Activated CD4-positive, alpha-beta memory T cell treated with anti-CD3 and anti-CD28 coated beads for 36 hours (primary cell): ENCODE measurements at regions not wholly inside any gene's neighbourhood (a gene's known extent, or its start where the extent isn't known, plus 50 kb on each side); places are given as distances from the start of the nearest gene placed in this dataset.

Experiments used
- CTCF ChIA-PET: fragments of 350-600 bp; sonication (Branson Sonifier 250); formaldehyde crosslinking; loops from one replicate; lab custom pipeline; 2021; ENCODE audit warnings: antibody characterized with exemption, inconsistent platforms; lab: Charles Lee
- POLR2A ChIA-PET: fragments of 350-600 bp; sonication (Branson Sonifier 250); formaldehyde crosslinking; loops from one replicate; lab custom pipeline; 2021; ENCODE audit warnings: antibody characterized with exemption; lab: Charles Lee
- DNase-seq: peaks from one replicate; pipeline ENCODE4 v3.0.0-alpha.2; 2020
- H3K27ac Mint-ChIP-seq: one replicate; pipeline ENCODE4 v1.8.0; 2021; ENCODE audit warnings: mixed read lengths
- H3K27me3 Mint-ChIP-seq: one replicate; pipeline ENCODE4 v1.8.0; 2021; ENCODE audit warnings: mixed read lengths
- H3K36me3 Mint-ChIP-seq: one replicate; pipeline ENCODE4 v1.8.0; 2021; ENCODE audit warnings: mixed read lengths
- H3K4me1 Mint-ChIP-seq: one replicate; pipeline ENCODE4 v1.8.0; 2021; ENCODE audit warnings: low read depth, mixed read lengths
- H3K4me3 Mint-ChIP-seq: one replicate; pipeline ENCODE4 v1.8.0; 2021; ENCODE audit warnings: mild to moderate bottlenecking, mixed read lengths
- H3K9me3 Mint-ChIP-seq: one replicate; pipeline ENCODE4 v1.8.0; 2021; ENCODE audit warnings: mixed read lengths
- intact Hi-C: fragments of 100-400 bp; cut with micrococcal nuclease; formaldehyde crosslinking; loops from one replicate; pipeline ENCODE4 v1.15.1; 2023

- DNase-seq = no peak
- peaks cover 14% of the 10 kb centered on the region for H3K4me1 Mint-ChIP-seq
- intact Hi-C loops = no loop called here
- peaks cover 18% of the 10 kb centered on the region for H3K27me3 Mint-ChIP-seq
- ChIA-PET POLR2A (no interaction called here), CTCF (interaction anchor here (0.9 kb wide), 1 partner anchor 137 kb away, joined by 3 read pairs; no protein-coding TSS in a partner anchor)
- H3K27ac Mint-ChIP-seq = no peak overlapping the region
- no peak overlapping the region for H3K4me3 Mint-ChIP-seq
- H3K36me3 Mint-ChIP-seq = no peaks in the 10 kb centered on the region
- H3K9me3 Mint-ChIP-seq = no peaks in the 10 kb centered on the region
Measured at GRCh38 chr20:51118216-51118615, 95.3 kb upstream of the KCNG1 start.

- intact Hi-C loops = no loop called here
- no peak overlapping the region for H3K27ac Mint-ChIP-seq
- no peaks in the 10 kb centered on the region for H3K9me3 Mint-ChIP-seq
- peaks cover 2% of the 10 kb centered on the region for H3K4me1 Mint-ChIP-seq
- peaks cover 15% of the 10 kb centered on the region for H3K27me3 Mint-ChIP-seq
- DNase-seq = no peak
- ChIA-PET POLR2A (no interaction called here), CTCF (interaction anchor here (0.7 kb wide), 1 partner anchor 102 kb away, joined by 3 read pairs; no protein-coding TSS in a partner anchor)
- no peaks in the 10 kb centered on the region for H3K36me3 Mint-ChIP-seq
- no peak overlapping the region for H3K4me3 Mint-ChIP-seq
Measured at GRCh38 chr20:51116765-51117686, 94.1 kb upstream of the KCNG1 start.

DNA sequence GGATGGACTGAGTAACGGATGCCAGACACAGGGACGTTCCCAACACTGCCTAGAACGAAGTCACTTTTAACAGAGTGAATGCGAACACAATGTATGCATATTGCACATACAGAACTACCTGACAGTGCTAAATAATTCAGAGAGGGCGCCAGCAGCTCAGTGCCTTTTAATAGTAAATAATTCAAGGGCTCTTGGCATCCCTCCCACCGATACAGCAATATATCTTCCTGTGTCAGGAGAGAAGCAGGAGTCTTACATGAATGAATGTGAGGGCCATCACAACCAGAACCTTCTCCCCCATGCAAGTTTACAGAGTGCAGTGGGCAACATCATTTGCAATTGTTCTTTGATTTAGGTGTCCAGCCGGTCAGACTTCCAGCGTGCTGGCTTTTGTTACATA, 88.4 kb upstream of the KCNG1 start:
- no peaks in the 10 kb centered on the region for H3K9me3 Mint-ChIP-seq

DNA sequence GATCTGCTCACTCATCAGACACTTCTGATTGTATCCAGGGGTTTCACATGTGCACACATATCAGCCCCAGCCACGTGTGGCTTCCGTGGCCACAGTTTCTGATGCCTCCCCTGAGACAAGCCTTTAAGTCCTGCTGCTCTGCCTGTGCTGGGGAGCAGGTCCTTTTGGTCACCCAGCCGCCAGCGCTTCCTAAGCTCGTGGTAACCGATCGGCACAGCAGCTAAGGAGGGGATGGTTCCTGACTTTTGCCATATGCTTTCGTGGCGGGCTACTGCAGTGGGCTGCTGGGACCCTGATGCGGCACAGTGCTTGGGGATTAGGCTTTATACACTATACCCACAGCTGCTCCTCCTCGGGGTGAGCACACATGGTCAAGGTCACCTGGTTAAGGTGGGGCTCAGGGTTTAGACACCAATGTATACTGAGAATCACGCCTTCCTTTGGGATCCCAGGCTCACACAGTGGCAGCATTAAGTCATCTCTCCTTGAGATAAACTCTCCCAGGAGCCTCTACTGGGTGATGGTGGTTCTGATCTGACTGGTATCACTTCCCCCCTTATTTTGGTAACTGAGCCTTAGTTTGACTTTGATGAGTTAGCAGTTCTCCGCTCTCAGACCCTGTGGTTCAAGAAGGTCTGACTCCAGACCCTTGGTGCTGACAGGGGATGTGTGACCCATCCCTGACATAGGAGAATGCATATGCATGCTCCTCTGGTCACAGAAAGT, 85.9 kb upstream of the KCNG1 start:
- Mint-ChIP-seq H3K27me3 (peaks cover 17% of the 10 kb centered on the region), H3K36me3 (no peaks in the 10 kb centered on the region), H3K27ac (no peak overlapping the region), H3K9me3 (no peaks in the 10 kb centered on the region), H3K4me1 (no peaks in the 10 kb centered on the region), H3K4me3 (no peak overlapping the region)
- no peak for DNase-seq
- ChIA-PET POLR2A (no interaction called here), CTCF (no interaction called here)
- intact Hi-C loops = no loop called here

More for the DNA sequence above, 88.4 kb upstream of the KCNG1 start:
- ChIA-PET POLR2A (no interaction called here), CTCF (interaction anchor here (0.7 kb wide), 1 partner anchor 130 kb away, joined by 3 read pairs; no protein-coding TSS in a partner anchor)
- Mint-ChIP-seq H3K36me3 (no peaks in the 10 kb centered on the region), H3K27ac (no peak overlapping the region), H3K4me1 (no peaks in the 10 kb centered on the region), H3K4me3 (no peak overlapping the region), H3K27me3 (peaks cover 17% of the 10 kb centered on the region)
- no peak for DNase-seq
- intact Hi-C loops = no loop called here

- Mint-ChIP-seq H3K36me3 (no peaks in the 10 kb centered on the region), H3K4me3 (no peak overlapping the region), H3K27ac (no peak overlapping the region), H3K4me1 (no peaks in the 10 kb centered on the region), H3K27me3 (peaks cover 10% of the 10 kb centered on the region), H3K9me3 (no peaks in the 10 kb centered on the region)
- intact Hi-C loops = no loop called here
- ChIA-PET CTCF (no interaction called here), POLR2A (no interaction called here)
- no peak for DNase-seq
Measured at GRCh38 chr20:51106011-51106410, 83.1 kb upstream of the KCNG1 start.

GRCh38 chr20:51104960-51105920, 82.3 kb upstream of the KCNG1 start:
- Mint-ChIP-seq H3K27ac (no peak overlapping the region), H3K27me3 (peaks cover 5% of the 10 kb centered on the region), H3K9me3 (no peaks in the 10 kb centered on the region), H3K36me3 (no peaks in the 10 kb centered on the region), H3K4me3 (no peak overlapping the region), H3K4me1 (no peaks in the 10 kb centered on the region)
- intact Hi-C loops = no loop called here
- no peak for DNase-seq
- ChIA-PET POLR2A (no interaction called here), CTCF (no interaction called here)

DNA sequence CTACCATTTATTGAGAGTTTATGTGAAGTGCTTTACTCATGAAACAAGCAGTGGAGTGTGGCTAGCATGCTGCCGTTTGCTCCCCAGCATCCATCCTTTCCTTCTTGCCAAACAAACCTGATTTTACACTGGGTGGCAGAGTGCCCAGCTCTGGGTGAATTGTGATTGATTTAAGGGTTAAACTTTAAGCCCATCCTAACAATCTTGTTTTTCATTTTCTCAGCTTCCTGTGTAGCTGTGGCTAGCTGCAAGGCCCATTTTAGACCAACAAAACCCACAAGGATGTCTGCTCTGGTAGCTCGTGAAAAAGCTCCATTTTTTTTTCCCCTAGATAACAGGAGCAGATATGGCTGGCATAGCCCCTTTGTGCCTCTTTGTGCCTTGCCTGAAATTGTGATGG, 77.7 kb upstream of the KCNG1 start:
- no peaks in the 10 kb centered on the region for H3K36me3 Mint-ChIP-seq
- no peaks in the 10 kb centered on the region for H3K4me1 Mint-ChIP-seq
- no peak for DNase-seq
- H3K4me3 Mint-ChIP-seq = no peak overlapping the region
- H3K9me3 Mint-ChIP-seq = no peaks in the 10 kb centered on the region
- intact Hi-C loops = no loop called here
- peaks cover 13% of the 10 kb centered on the region for H3K27me3 Mint-ChIP-seq
- no peak overlapping the region for H3K27ac Mint-ChIP-seq
- ChIA-PET CTCF (interaction anchor here (1.4 to 1.5 kb wide), 2 partner anchors 85 to 113 kb away, joined by 3 to 4 read pairs; no protein-coding TSS in a partner anchor), POLR2A (no interaction called here)

- CTCF ChIA-PET = no interaction called here
- no peaks in the 10 kb centered on the region for H3K4me1 Mint-ChIP-seq
- no peak overlapping the region for H3K4me3 Mint-ChIP-seq
- POLR2A ChIA-PET = no interaction called here
- intact Hi-C loops = no loop called here
- no peaks in the 10 kb centered on the region for H3K9me3 Mint-ChIP-seq
- no peak overlapping the region for H3K27ac Mint-ChIP-seq
- H3K27me3 Mint-ChIP-seq = peaks cover 23% of the 10 kb centered on the region
- no peak for DNase-seq
- no peaks in the 10 kb centered on the region for H3K36me3 Mint-ChIP-seq
Measured at GRCh38 chr20:51098284-51098810, 75.4 kb upstream of the KCNG1 start.

DNA sequence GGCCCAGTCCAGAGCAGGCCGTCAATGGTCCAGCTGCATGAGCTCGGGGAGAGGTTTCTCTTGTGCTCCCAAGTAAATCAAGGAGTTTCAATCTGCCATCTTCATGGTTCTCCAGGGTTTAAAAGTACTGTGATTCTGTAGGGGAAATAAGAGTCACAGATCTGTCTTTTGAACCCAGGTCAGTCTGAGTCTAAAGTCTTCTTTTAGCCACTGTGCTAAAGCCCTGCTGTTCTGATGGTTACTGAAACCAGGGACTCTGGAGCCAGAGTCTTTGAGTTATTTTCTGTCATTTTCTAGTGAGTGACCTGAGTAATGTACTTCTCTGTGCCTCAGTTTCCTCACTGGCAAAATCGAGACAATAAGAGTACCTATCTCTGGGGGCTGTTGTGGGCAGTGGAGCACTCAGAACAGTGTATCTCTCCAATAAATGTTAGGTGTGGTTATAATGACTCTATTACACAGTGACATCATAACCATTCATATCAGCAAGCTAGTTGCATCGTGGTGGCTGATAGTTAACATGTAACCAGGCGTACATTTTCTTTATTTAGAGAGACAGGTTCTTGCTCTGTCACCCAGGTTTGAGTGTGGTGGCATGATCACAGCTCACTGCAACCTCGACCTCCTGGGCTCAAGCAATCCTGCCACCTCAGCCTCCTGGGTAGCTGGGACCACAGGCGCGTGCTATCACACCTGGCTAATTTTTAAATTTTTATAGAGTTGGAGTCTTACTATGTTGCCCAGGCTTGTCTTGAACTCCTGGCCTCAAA, 74.6 kb upstream of the KCNG1 start:
- no peak overlapping the region for H3K27ac Mint-ChIP-seq

GRCh38 chr20:51096582-51097267, 73.8 kb upstream of the KCNG1 start:
- H3K27ac Mint-ChIP-seq = no peak overlapping the region
- no peaks in the 10 kb centered on the region for H3K36me3 Mint-ChIP-seq
- intact Hi-C loops = no loop called here
- peaks cover 9% of the 10 kb centered on the region for H3K4me1 Mint-ChIP-seq
- H3K9me3 Mint-ChIP-seq = no peaks in the 10 kb centered on the region
- ChIA-PET CTCF (no interaction called here), POLR2A (no interaction called here)
- peaks cover 36% of the 10 kb centered on the region for H3K27me3 Mint-ChIP-seq
- no peak overlapping the region for H3K4me3 Mint-ChIP-seq
- no peak for DNase-seq

More for the DNA sequence above, 74.6 kb upstream of the KCNG1 start:
- POLR2A ChIA-PET = no interaction called here
- peaks cover 29% of the 10 kb centered on the region for H3K27me3 Mint-ChIP-seq
- CTCF ChIA-PET = no interaction called here
- H3K4me1 Mint-ChIP-seq = peaks cover 1% of the 10 kb centered on the region
- intact Hi-C loops = no loop called here
- no peak overlapping the region for H3K4me3 Mint-ChIP-seq
- H3K36me3 Mint-ChIP-seq = no peaks in the 10 kb centered on the region
- DNase-seq = no peak
- H3K9me3 Mint-ChIP-seq = no peaks in the 10 kb centered on the region
